Type B pancreatic cell (in vitro differentiated cells): ENCODE measurements at regions not wholly inside any gene's neighbourhood (a gene's known extent, or its start where the extent isn't known, plus 50 kb on each side); places are given as distances from the start of the nearest gene placed in this dataset.
"Not testable (repeated sequence)": the region's sequence is repeated elsewhere in the genome, so short reads cannot be mapped to it uniquely, and the experiment has no call there.

Source experiments
- DNase-seq: peaks from one replicate; pipeline ENCODE4 v3.0.0; 2021; ENCODE audit warnings: mixed read lengths; ENCODE audit not compliant: unreplicated experiment; ENCODE audit errors: extremely low spot score
- H3K27ac Mint-ChIP-seq: 2 replicates; pipeline ENCODE4 v1.8.0; 2021; ENCODE audit warnings: mild to moderate bottlenecking, mixed read lengths
- H3K27me3 Mint-ChIP-seq: 2 replicates; pipeline ENCODE4 v1.8.0; 2021; ENCODE audit warnings: mixed read lengths
- H3K36me3 Mint-ChIP-seq: 2 replicates; pipeline ENCODE4 v1.8.0; 2021; ENCODE audit warnings: mixed read lengths
- H3K4me1 Mint-ChIP-seq: one replicate; pipeline ENCODE4 v1.8.0; 2021; ENCODE audit warnings: mixed read lengths; ENCODE audit not compliant: unreplicated experiment
- H3K4me3 Mint-ChIP-seq: 2 replicates; pipeline ENCODE4 v1.8.0; 2021; ENCODE audit warnings: mild to moderate bottlenecking, mixed read lengths
- H3K9me3 Mint-ChIP-seq: 2 replicates; pipeline ENCODE4 v1.8.0; 2021; ENCODE audit warnings: mixed read lengths
- TF ChIP-seq, protein P1 (sequence below): fragments of 200-600 bp; sonication (generic); conservative IDR thresholded peaks from 2 replicates; pipeline ENCODE4 v1.5.0; 2021; ENCODE audit warnings: antibody characterized with exemption, mild to moderate bottlenecking

GRCh38 chr7:43042302-43042701 is 70.1 kb upstream of the HECW1 start:
- H3K4me1 Mint-ChIP-seq, result no peaks in the 10 kb centered on the region
- TF ChIP-seq, protein P1, sequence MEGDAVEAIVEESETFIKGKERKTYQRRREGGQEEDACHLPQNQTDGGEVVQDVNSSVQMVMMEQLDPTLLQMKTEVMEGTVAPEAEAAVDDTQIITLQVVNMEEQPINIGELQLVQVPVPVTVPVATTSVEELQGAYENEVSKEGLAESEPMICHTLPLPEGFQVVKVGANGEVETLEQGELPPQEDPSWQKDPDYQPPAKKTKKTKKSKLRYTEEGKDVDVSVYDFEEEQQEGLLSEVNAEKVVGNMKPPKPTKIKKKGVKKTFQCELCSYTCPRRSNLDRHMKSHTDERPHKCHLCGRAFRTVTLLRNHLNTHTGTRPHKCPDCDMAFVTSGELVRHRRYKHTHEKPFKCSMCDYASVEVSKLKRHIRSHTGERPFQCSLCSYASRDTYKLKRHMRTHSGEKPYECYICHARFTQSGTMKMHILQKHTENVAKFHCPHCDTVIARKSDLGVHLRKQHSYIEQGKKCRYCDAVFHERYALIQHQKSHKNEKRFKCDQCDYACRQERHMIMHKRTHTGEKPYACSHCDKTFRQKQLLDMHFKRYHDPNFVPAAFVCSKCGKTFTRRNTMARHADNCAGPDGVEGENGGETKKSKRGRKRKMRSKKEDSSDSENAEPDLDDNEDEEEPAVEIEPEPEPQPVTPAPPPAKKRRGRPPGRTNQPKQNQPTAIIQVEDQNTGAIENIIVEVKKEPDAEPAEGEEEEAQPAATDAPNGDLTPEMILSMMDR, result no peak
- H3K4me3 Mint-ChIP-seq, result no peak overlapping the region
- H3K9me3 Mint-ChIP-seq, result no peaks in the 10 kb centered on the region
- no peak overlapping the region for H3K27ac Mint-ChIP-seq
- no peaks in the 10 kb centered on the region for H3K36me3 Mint-ChIP-seq
- peaks cover 9% of the 10 kb centered on the region for H3K27me3 Mint-ChIP-seq
- DNase-seq, result no peak

DNA sequence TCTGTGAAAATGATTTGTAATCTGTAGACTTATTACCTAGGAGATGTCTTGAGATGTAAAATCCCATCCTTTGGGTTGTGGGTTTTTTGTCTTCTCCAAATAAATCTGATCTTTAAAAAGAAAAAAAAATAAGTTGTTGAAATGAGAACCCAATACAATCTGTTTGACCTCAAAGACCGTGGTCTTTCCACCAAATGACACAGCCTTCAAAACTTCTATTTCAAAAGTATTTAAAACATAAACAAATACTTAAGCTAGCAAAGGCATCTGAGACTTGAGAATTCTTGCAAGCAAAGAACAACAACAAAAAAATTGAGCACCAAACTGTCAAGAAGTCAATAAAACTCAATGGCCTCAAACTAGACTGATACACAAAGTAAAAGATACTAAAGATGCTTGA is 67.9 kb upstream of the HECW1 start:
- Mint-ChIP-seq H3K4me1 (no peaks in the 10 kb centered on the region), H3K36me3 (no peaks in the 10 kb centered on the region), H3K27ac (no peak overlapping the region), H3K4me3 (no peak overlapping the region), H3K9me3 (peaks cover 3% of the 10 kb centered on the region), H3K27me3 (peaks cover 13% of the 10 kb centered on the region)
- no peak for DNase-seq
- TF ChIP-seq, protein P1, result no peak

GRCh38 chr7:43054052-43054722 is 58.3 kb upstream of the HECW1 start:
- Mint-ChIP-seq H3K9me3 (peaks cover 6% of the 10 kb centered on the region), H3K27me3 (peaks cover 12% of the 10 kb centered on the region), H3K4me1 (no peaks in the 10 kb centered on the region), H3K27ac (no peak overlapping the region), H3K36me3 (no peaks in the 10 kb centered on the region), H3K4me3 (no peak overlapping the region)
- no peak for DNase-seq
- TF ChIP-seq, protein P1, result no peak

- Mint-ChIP-seq H3K4me3 (no peak overlapping the region), H3K27me3 (no peaks in the 10 kb centered on the region), H3K9me3 (no peaks in the 10 kb centered on the region), H3K36me3 (no peaks in the 10 kb centered on the region), H3K27ac (no peak overlapping the region), H3K4me1 (no peaks in the 10 kb centered on the region)
- TF ChIP-seq, protein P1, result no peak
- no peak for DNase-seq
Observed at GRCh38 chr7:43057141-43057540, 55.3 kb upstream of the HECW1 start.

DNA sequence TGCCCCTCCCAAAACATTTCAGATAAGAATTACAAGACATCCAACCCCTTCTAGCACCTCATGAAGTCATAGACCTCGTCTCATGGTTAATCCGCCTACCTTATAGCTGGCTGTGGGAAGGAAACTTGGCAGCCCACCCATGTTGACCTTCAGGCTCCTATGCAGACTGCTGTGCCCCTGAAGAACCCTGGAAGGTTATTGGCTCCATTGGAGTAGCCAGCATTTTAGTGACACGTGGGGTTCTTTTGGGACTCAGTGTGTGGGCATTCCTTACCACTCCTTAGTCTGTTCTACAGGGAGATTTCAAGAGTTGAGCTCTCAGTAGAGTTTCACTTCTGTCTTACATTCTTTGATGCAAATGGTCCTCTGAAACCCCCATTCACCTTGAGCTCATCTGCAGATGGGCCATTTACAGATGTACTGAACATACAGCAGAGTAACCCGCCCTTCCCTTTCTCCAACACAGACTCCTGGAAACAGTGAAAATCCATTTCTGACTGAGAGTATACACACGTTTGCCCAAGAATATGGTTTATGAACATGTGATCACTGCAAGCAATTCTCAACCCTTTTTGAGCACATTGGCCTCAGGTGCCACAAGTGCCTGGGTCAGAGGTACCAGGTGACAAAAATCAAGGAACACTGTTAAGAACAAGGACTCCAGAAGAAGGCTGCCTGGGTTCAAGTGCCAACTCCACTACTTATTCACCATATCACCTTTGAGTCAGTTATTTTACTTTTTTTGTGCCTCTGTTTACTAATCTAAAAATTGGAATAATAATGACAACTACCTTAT is 54.0 kb upstream of the HECW1 start:
- TF ChIP-seq, protein P1, result no peak

DNA sequence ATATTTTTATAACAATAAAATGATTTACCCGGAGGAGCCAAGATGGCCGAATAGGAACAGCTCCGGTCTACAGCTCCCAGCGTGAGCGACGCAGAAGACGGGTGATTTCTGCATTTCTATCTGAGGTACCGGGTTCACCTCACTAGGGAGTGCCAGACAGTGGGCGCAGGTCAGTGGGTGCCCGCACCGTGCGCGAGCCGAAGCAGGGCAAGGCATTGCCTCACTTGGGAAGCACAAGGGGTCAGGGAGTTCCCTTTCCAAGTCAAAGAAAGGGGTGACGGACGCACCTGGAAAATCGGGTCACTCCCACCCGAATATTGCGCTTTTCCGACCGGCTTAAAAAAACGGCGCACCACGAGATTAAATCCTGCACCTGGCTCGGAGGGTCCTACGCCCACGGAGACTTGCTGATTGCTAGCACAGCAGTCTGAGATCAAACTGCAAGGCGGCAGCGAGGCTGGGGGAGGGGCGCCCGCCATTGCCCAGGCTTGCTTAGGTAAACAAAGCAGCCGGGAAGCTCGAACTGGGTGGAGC is 53.3 kb upstream of the HECW1 start:
- not testable (repeated sequence) for H3K27me3 Mint-ChIP-seq, H3K27ac Mint-ChIP-seq, H3K36me3 Mint-ChIP-seq, H3K4me1 Mint-ChIP-seq, H3K9me3 Mint-ChIP-seq, DNase-seq
- H3K4me3 Mint-ChIP-seq, result peak overlapping the region; percentile 47

More for the DNA sequence above, 54.0 kb upstream of the HECW1 start:
- H3K36me3 Mint-ChIP-seq, result no peaks in the 10 kb centered on the region
- no peaks in the 10 kb centered on the region for H3K27me3 Mint-ChIP-seq
- H3K9me3 Mint-ChIP-seq, result no peaks in the 10 kb centered on the region
- H3K4me1 Mint-ChIP-seq, result no peaks in the 10 kb centered on the region
- H3K27ac Mint-ChIP-seq, result no peak overlapping the region
- DNase-seq, result no peak
- H3K4me3 Mint-ChIP-seq, result no peak overlapping the region
